Neural cell (in vitro differentiated cells): ENCODE measurements at regions not wholly inside any gene's neighbourhood (a gene's known extent, or its start where the extent isn't known, plus 50 kb on each side); places are given as distances from the start of the nearest gene placed in this dataset.

Experiments used
- H2AFZ ChIP-seq: fragments of 200-600, 300-800 bp; sonication (generic), shearing (Covaris generic); 2 replicates; pipeline ENCODE4 v1.6.0; 2014; ENCODE audit warnings: low read depth, mild to moderate bottlenecking, antibody characterized with exemption, low read length, moderate library complexity
- H3F3A ChIP-seq: fragments of 200-600 bp; shearing (Covaris generic); 2 replicates; pipeline ENCODE4 v1.6.1; 2016; ENCODE audit warnings: mild to moderate bottlenecking, moderate library complexity, mixed read lengths, antibody characterized with exemption, low read length; ENCODE audit not compliant: insufficient read depth, poor library complexity, severe bottlenecking
- H3K27ac ChIP-seq: fragments of 200-600, 300-800 bp; sonication (generic), shearing (Covaris generic); 2 replicates; pipeline ENCODE4 v1.5.1; 2014; ENCODE audit warnings: mild to moderate bottlenecking, low read length, moderate library complexity
- H3K27me3 ChIP-seq: fragments of 300-800, 200-600 bp; sonication (generic), shearing (Covaris generic); 2 replicates; pipeline ENCODE4 v1.6.0; 2014; ENCODE audit warnings: mild to moderate bottlenecking, low read depth, low read length, moderate library complexity; ENCODE audit not compliant: insufficient read depth
- H3K36me3 ChIP-seq: fragments of 300-800, 200-600 bp; sonication (generic), shearing (Covaris generic); 2 replicates; pipeline ENCODE4 v1.5.1; 2014; ENCODE audit warnings: mild to moderate bottlenecking, antibody characterized with exemption, low read length, moderate library complexity; ENCODE audit not compliant: insufficient read depth
- H3K4me2 ChIP-seq: fragments of 300-800, 200-600 bp; sonication (generic), shearing (Covaris generic); 2 replicates; pipeline ENCODE4 v1.6.0; 2014; ENCODE audit warnings: mild to moderate bottlenecking, low read length
- H3K4me3 ChIP-seq: fragments of 300-800, 200-600 bp; sonication (generic), shearing (Covaris generic); 2 replicates; pipeline ENCODE4 v1.5.1; 2014; ENCODE audit warnings: mild to moderate bottlenecking, low read length, moderate library complexity
- H3K79me2 ChIP-seq: fragments of 200-600 bp; shearing (Covaris generic); replicated peaks from 2 replicates; pipeline ENCODE4 v1.6.0; 2014; ENCODE audit warnings: mild to moderate bottlenecking, low read length, moderate library complexity; ENCODE audit not compliant: insufficient read depth
- H3K9ac ChIP-seq: fragments of 300-800, 200-600 bp; sonication (generic), shearing (Covaris generic); 2 replicates; pipeline ENCODE4 v1.6.1; 2016; ENCODE audit warnings: mild to moderate bottlenecking, low read length, mixed read lengths
- H3K9me2 ChIP-seq: fragments of 200-600 bp; shearing (Covaris generic); 2 replicates; pipeline ENCODE4 v1.6.1; 2016; ENCODE audit warnings: mild to moderate bottlenecking, low read length, mixed read lengths; ENCODE audit not compliant: insufficient read depth
- H3K9me3 ChIP-seq: fragments of 200-600, 300-800 bp; sonication (generic), shearing (Covaris generic); 2 replicates; pipeline ENCODE4 v1.6.1; 2016; ENCODE audit warnings: mild to moderate bottlenecking, mixed run types, low read length, moderate library complexity, mixed read lengths
- H4K20me1 ChIP-seq: fragments of 200-600 bp; shearing (Covaris generic); 2 replicates; pipeline ENCODE4 v1.6.1; 2016; ENCODE audit warnings: mild to moderate bottlenecking, mixed run types; ENCODE audit not compliant: insufficient read depth
- CTCF ChIP-seq: fragments of 450-650 bp; IDR thresholded peaks from 2 replicates; pipeline ENCODE4 v1.5.1; 2014; ENCODE audit warnings: antibody characterized with exemption, mild to moderate bottlenecking, moderate library complexity; ENCODE audit not compliant: poor library complexity, severe bottlenecking
- EP300 ChIP-seq: fragments of 450-650 bp; conservative IDR thresholded peaks from 2 replicates; pipeline ENCODE4 v1.6.1; 2014; ENCODE audit warnings: antibody characterized with exemption, mild to moderate bottlenecking, moderate library complexity; ENCODE audit not compliant: poor library complexity, severe bottlenecking
- EZH2 ChIP-seq: fragments of 200-600, 300-800 bp; shearing (Covaris generic), sonication (generic); IDR thresholded peaks from 2 replicates; pipeline ENCODE4 v1.6.1; 2014; ENCODE audit warnings: antibody characterized with exemption, low read length, borderline replicate concordance, mild to moderate bottlenecking; ENCODE audit not compliant: insufficient read depth, poor library complexity, severe bottlenecking
- MXI1 ChIP-seq: fragments of 450-650 bp; conservative IDR thresholded peaks from 2 replicates; pipeline ENCODE4 v1.6.1; 2014; ENCODE audit warnings: antibody characterized with exemption, mild to moderate bottlenecking; ENCODE audit not compliant: poor library complexity, severe bottlenecking
- POLR2AphosphoS5 ChIP-seq: IDR thresholded peaks from 2 replicates; pipeline ENCODE4 v1.6.1; 2012
- RAD21 ChIP-seq: fragments of 450-650 bp; conservative IDR thresholded peaks from 2 replicates; pipeline ENCODE4 v1.6.1; 2014; ENCODE audit warnings: antibody characterized with exemption, mild to moderate bottlenecking, moderate library complexity
- REST ChIP-seq: IDR thresholded peaks from 2 replicates; pipeline ENCODE4 v1.6.1; 2012; ENCODE audit warnings: borderline replicate concordance
- SMC3 ChIP-seq: fragments of 450-650 bp; conservative IDR thresholded peaks from 2 replicates; pipeline ENCODE4 v1.6.1; 2014; ENCODE audit warnings: antibody characterized with exemption, mild to moderate bottlenecking, moderate library complexity; ENCODE audit not compliant: poor library complexity
- TAF1 ChIP-seq: IDR thresholded peaks from 2 replicates; pipeline ENCODE4 v1.6.1; 2012; ENCODE audit warnings: low read depth

GRCh38 chr6:100998111-100998510 is 117.0 kb upstream of the ASCC3 start:
- H3K9ac ChIP-seq: no peak overlapping the region
- no peak for TF ChIP-seq EP300
- TF ChIP-seq CTCF: no peak
- no peak for TF ChIP-seq TAF1
- no peak for TF ChIP-seq SMC3
- TF ChIP-seq RAD21: no peak
- no peak for TF ChIP-seq POLR2AphosphoS5
- TF ChIP-seq EZH2: no peak
- no peak for TF ChIP-seq REST
- TF ChIP-seq MXI1: no peak
- no peaks in the 10 kb centered on the region for H3F3A ChIP-seq
- no peak overlapping the region for H3K4me3 ChIP-seq
- no peaks in the 10 kb centered on the region for H3K9me2 ChIP-seq
- H3K27ac ChIP-seq: no peak overlapping the region
- H3K9me3 ChIP-seq: no peaks in the 10 kb centered on the region
- no peaks in the 10 kb centered on the region for H3K36me3 ChIP-seq
- H3K4me2 ChIP-seq: no peak overlapping the region
- no peaks in the 10 kb centered on the region for H3K27me3 ChIP-seq
- no peaks in the 10 kb centered on the region for H3K79me2 ChIP-seq
- H4K20me1 ChIP-seq: no peaks in the 10 kb centered on the region
- H2AFZ ChIP-seq: no peak overlapping the region

- H3K27ac ChIP-seq: no peak overlapping the region
- H3K9me3 ChIP-seq: no peaks in the 10 kb centered on the region
- no peaks in the 10 kb centered on the region for H4K20me1 ChIP-seq
- H3K4me2 ChIP-seq: no peak overlapping the region
- no peaks in the 10 kb centered on the region for H3F3A ChIP-seq
- no peaks in the 10 kb centered on the region for H3K9me2 ChIP-seq
- TF ChIP-seq SMC3: no peak
- H3K79me2 ChIP-seq: no peaks in the 10 kb centered on the region
- H2AFZ ChIP-seq: no peak overlapping the region
- no peak overlapping the region for H3K9ac ChIP-seq
- H3K4me3 ChIP-seq: no peak overlapping the region
- H3K27me3 ChIP-seq: no peaks in the 10 kb centered on the region
- H3K36me3 ChIP-seq: no peaks in the 10 kb centered on the region
Observed at GRCh38 chr6:100999034-100999597, 118.0 kb upstream of the ASCC3 start.

GRCh38 chr6:101000341-101000740 is 119.2 kb upstream of the ASCC3 start:
- Histone ChIP-seq H3K9me3 (no peaks in the 10 kb centered on the region), H3F3A (no peaks in the 10 kb centered on the region), H3K27me3 (no peaks in the 10 kb centered on the region), H2AFZ (no peak overlapping the region), H3K27ac (no peak overlapping the region), H3K9ac (no peak overlapping the region), H3K9me2 (no peaks in the 10 kb centered on the region), H4K20me1 (no peaks in the 10 kb centered on the region), H3K4me3 (no peak overlapping the region), H3K79me2 (no peaks in the 10 kb centered on the region), H3K4me2 (no peak overlapping the region), H3K36me3 (no peaks in the 10 kb centered on the region)
- TF ChIP-seq CTCF (no peak), REST (no peak), EZH2 (no peak), EP300 (no peak), TAF1 (no peak), RAD21 (no peak), MXI1 (no peak), POLR2AphosphoS5 (no peak), SMC3 (no peak)
